Neural crest cell (in vitro differentiated cells): ENCODE measurements at regions not wholly inside any gene's neighbourhood (a gene's known extent, or its start where the extent isn't known, plus 50 kb on each side); places are given as distances from the start of the nearest gene placed in this dataset.

ENCODE experiments used
- DNase-seq: peaks from one replicate; pipeline ENCODE4 v3.0.0; 2021; ENCODE audit warnings: low read depth, mixed read lengths, low spot score
- H3K27ac Mint-ChIP-seq: one replicate; pipeline ENCODE4 v1.8.0; 2021; ENCODE audit warnings: mild to moderate bottlenecking, mixed read lengths; ENCODE audit not compliant: unreplicated experiment
- H3K27me3 Mint-ChIP-seq: 2 replicates; pipeline ENCODE4 v1.8.0; 2021; ENCODE audit warnings: low read depth, mild to moderate bottlenecking, mixed read lengths
- H3K36me3 Mint-ChIP-seq: 2 replicates; pipeline ENCODE4 v1.8.0; 2021; ENCODE audit warnings: low read depth, mild to moderate bottlenecking, mixed read lengths
- H3K4me1 Mint-ChIP-seq: 2 replicates; pipeline ENCODE4 v1.8.0; 2021; ENCODE audit warnings: mixed read lengths
- H3K4me3 Mint-ChIP-seq: one replicate; pipeline ENCODE4 v1.8.0; 2021; ENCODE audit warnings: mild to moderate bottlenecking, mixed read lengths
- H3K9me3 Mint-ChIP-seq: 2 replicates; pipeline ENCODE4 v1.8.0; 2021; ENCODE audit warnings: mixed read lengths
- CTCF ChIP-seq: fragments of 200-600 bp; sonication (generic); conservative IDR thresholded peaks from 2 replicates; pipeline ENCODE4 v1.5.0; 2021; ENCODE audit warnings: antibody characterized with exemption, mild to moderate bottlenecking

GRCh38 chr2:34402376-34402775 lies 803.3 kb upstream of the FAM98A start:
- TF ChIP-seq CTCF, result no peak
- Mint-ChIP-seq H3K4me3 (no peak overlapping the region), H3K27ac (no peak overlapping the region), H3K36me3 (no peaks in the 10 kb centered on the region), H3K9me3 (peaks cover 2% of the 10 kb centered on the region), H3K27me3 (no peaks in the 10 kb centered on the region), H3K4me1 (no peaks in the 10 kb centered on the region)
- no peak for DNase-seq

DNA sequence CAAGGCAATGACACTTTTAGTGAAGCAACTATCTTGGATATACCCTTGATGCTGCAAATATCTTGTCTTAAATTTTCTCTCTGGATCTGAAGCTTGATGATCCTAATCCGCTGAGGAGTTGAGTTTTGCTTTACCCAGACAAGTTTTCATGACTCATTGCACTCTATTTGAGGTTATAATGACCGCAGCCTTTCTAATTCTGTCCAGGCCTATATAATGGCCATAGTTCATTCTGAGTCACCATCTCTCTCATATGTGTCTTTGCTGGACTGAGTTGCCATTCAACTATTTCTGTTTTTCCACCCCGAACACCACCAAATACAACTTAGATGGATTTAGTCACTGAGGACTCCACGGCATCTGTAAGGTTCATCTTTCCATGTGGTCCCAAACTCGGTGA lies 802.1 kb upstream of the FAM98A start:
- no peaks in the 10 kb centered on the region for H3K4me1 Mint-ChIP-seq
- no peaks in the 10 kb centered on the region for H3K36me3 Mint-ChIP-seq
- H3K4me3 Mint-ChIP-seq, result no peak overlapping the region
- DNase-seq, result no peak
- H3K27ac Mint-ChIP-seq, result no peak overlapping the region
- H3K27me3 Mint-ChIP-seq, result no peaks in the 10 kb centered on the region
- TF ChIP-seq CTCF, result no peak
- peaks cover 2% of the 10 kb centered on the region for H3K9me3 Mint-ChIP-seq

GRCh38 chr2:34388446-34388845 lies 789.3 kb upstream of the FAM98A start:
- Mint-ChIP-seq H3K9me3 (no peaks in the 10 kb centered on the region), H3K4me1 (peaks cover 7% of the 10 kb centered on the region), H3K4me3 (no peak overlapping the region), H3K27me3 (peaks cover 4% of the 10 kb centered on the region), H3K36me3 (no peaks in the 10 kb centered on the region), H3K27ac (peak overlapping the region; percentile 5)
- no peak for DNase-seq
- TF ChIP-seq CTCF, result no peak

- no peak overlapping the region for H3K27ac Mint-ChIP-seq
- peaks cover under 1% of the 10 kb centered on the region for H3K27me3 Mint-ChIP-seq
- peaks cover 7% of the 10 kb centered on the region for H3K4me1 Mint-ChIP-seq
- DNase-seq, result no peak
- no peak for TF ChIP-seq CTCF
- H3K4me3 Mint-ChIP-seq, result no peak overlapping the region
- H3K9me3 Mint-ChIP-seq, result no peaks in the 10 kb centered on the region
- H3K36me3 Mint-ChIP-seq, result no peaks in the 10 kb centered on the region
These were observed 788.4 kb upstream of the FAM98A start for GRCh38 chr2:34387536-34387935.

GRCh38 chr2:34379586-34379985 lies 780.5 kb upstream of the FAM98A start:
- DNase-seq, result no peak
- Mint-ChIP-seq H3K9me3 (peaks cover 2% of the 10 kb centered on the region), H3K27ac (no peak overlapping the region), H3K4me3 (no peak overlapping the region), H3K36me3 (no peaks in the 10 kb centered on the region), H3K27me3 (no peaks in the 10 kb centered on the region), H3K4me1 (no peaks in the 10 kb centered on the region)
- TF ChIP-seq CTCF, result no peak
